Kidney (tissue), 13 donors: ENCODE measurements at regions not wholly inside any gene's neighbourhood (a gene's known extent, or its start where the extent isn't known, plus 50 kb on each side); places are given as distances from the start of the nearest gene placed in this dataset.

Experiments
- DNase-seq, 5 donors: peaks; one replicate each; pipeline ENCODE4 v3.0.0-alpha.2; 2013 to 2020
- FAIRE-seq: peaks from 2 replicates; lab custom pipeline; 2012; peaks lifted over from hg19 to GRCh38; lab: Jason Lieb, UNC
- H3K27ac ChIP-seq, 2 donors: one replicate each; pipeline ENCODE4 v1.7.0; 2013; ENCODE audit warnings: low read depth in 2 of 2, low read length in 2 of 2, inconsistent platforms in 1 of 2
- H3K27me3 ChIP-seq: one replicate; pipeline ENCODE4 v1.7.1; 2013; ENCODE audit warnings: low read length, inconsistent platforms; ENCODE audit not compliant: control insufficient read depth, insufficient read depth
- H3K36me3 ChIP-seq, 3 donors: one replicate each; pipeline versions ENCODE4 v1.7.0 to v1.7.1; 2013; ENCODE audit warnings: low read length in 3 of 3, control low read depth in 1 of 3, inconsistent platforms in 1 of 3; ENCODE audit not compliant: insufficient read depth in 3 of 3, control insufficient read depth in 2 of 3
- H3K4me1 ChIP-seq, 3 donors: one replicate each; pipeline versions ENCODE4 v1.7.0 to v1.7.1; 2013; ENCODE audit warnings: low read length in 3 of 3, inconsistent platforms in 1 of 3, low read depth in 1 of 3; ENCODE audit not compliant: control insufficient read depth in 2 of 3, insufficient read depth in 2 of 3
- H3K4me3 ChIP-seq, 3 donors: one replicate each; pipeline versions ENCODE4 v1.7.0 to v1.8.1; 2013; ENCODE audit warnings: low read length in 3 of 3, control low read depth in 1 of 3, inconsistent platforms in 1 of 3
- H3K9ac ChIP-seq, 3 donors: one replicate each; pipeline versions ENCODE4 v1.7.0 to v1.7.1; 2013; ENCODE audit warnings: low read length in 3 of 3, control low read depth in 1 of 3, inconsistent platforms in 1 of 3
- H3K9me3 ChIP-seq, 3 donors: one replicate each; pipeline versions ENCODE4 v1.7.0 to v1.7.1; 2013; ENCODE audit warnings: low read length in 3 of 3, control low read depth in 1 of 3, inconsistent platforms in 1 of 3; ENCODE audit not compliant: control insufficient read depth in 2 of 3, insufficient read depth in 1 of 3
- CTCF ChIP-seq: IDR thresholded peaks from 3 replicates; pipeline ENCODE4 v1.5.1; 2012; ENCODE audit warnings: mild to moderate bottlenecking, moderate library complexity, borderline replicate concordance; ENCODE audit not compliant: insufficient read depth; ENCODE audit errors: extremely low read depth
- intact Hi-C: fragments of 100-400 bp; cut with DNase I; formaldehyde crosslinking; loops from one replicate; pipeline ENCODE4 v1.11.1; 2022
- donor health status: control.
- donor health status: control.
- donor health status: control.
- donor health status: control.
- donor health status: control.
- donor health status: DM: yes; HTN: yes; CAD: no.
- donor health status: Normal renal cell carcinoma (clear cell type).

GRCh38 chr12:19962192-19962591 lies 406.1 kb upstream of the PDE3A start:
- Histone ChIP-seq H3K9ac (no peak overlapping the region), H3K27me3 (no peaks in the 10 kb centered on the region), H3K4me1 (no peaks in the 10 kb centered on the region), H3K36me3 (no peaks in the 10 kb centered on the region), H3K9me3 (no peaks in the 10 kb centered on the region), H3K4me3 (no peak overlapping the region), H3K27ac (no peak overlapping the region)
- no peak for FAIRE-seq
- intact Hi-C loops: no loop called here
- no peak for TF ChIP-seq CTCF
- DNase-seq: no peak

- no peak for FAIRE-seq
Observed at GRCh38 chr12:19963972-19964371, 404.4 kb upstream of the PDE3A start.

GRCh38 chr12:19964549-19964948 lies 403.8 kb upstream of the PDE3A start:
- Histone ChIP-seq H3K9me3 (no peaks in the 10 kb centered on the region), H3K9ac (no peak overlapping the region), H3K27me3 (no peaks in the 10 kb centered on the region), H3K4me3 (no peak overlapping the region), H3K27ac (no peak overlapping the region), H3K4me1 (no peaks in the 10 kb centered on the region), H3K36me3 (no peaks in the 10 kb centered on the region)
- intact Hi-C loops: no loop called here
- DNase-seq: no peak
- TF ChIP-seq CTCF: no peak
- FAIRE-seq: no peak

More at GRCh38 chr12:19963972-19964371, 404.4 kb upstream of the PDE3A start:
- Histone ChIP-seq H3K27me3 (no peaks in the 10 kb centered on the region), H3K36me3 (no peaks in the 10 kb centered on the region), H3K9ac (no peak overlapping the region), H3K9me3 (no peaks in the 10 kb centered on the region), H3K4me3 (no peak overlapping the region), H3K4me1 (no peaks in the 10 kb centered on the region), H3K27ac (no peak overlapping the region)
- intact Hi-C loops: no loop called here
- TF ChIP-seq CTCF: no peak
- no peak for DNase-seq
